HG03378 (cell line): ENCODE measurements at regions not wholly inside any gene's neighbourhood (a gene's known extent, or its start where the extent isn't known, plus 50 kb on each side); places are given as distances from the start of the nearest gene placed in this dataset.
A peak's percentile ranks its signal among the peaks of the same experiment; 100 is the strongest.
"Not testable (repeated sequence)": the region's sequence is repeated elsewhere in the genome, so short reads cannot be mapped to it uniquely, and the experiment has no call there.

Experiments used
- ATAC-seq: cut with Tn5 transposase; IDR thresholded peaks from one replicate; pipeline ENCODE4 v1.9.1; 2021; ENCODE audit warnings: mild to moderate bottlenecking, moderate library complexity; ENCODE audit not compliant: unreplicated experiment

DNA sequence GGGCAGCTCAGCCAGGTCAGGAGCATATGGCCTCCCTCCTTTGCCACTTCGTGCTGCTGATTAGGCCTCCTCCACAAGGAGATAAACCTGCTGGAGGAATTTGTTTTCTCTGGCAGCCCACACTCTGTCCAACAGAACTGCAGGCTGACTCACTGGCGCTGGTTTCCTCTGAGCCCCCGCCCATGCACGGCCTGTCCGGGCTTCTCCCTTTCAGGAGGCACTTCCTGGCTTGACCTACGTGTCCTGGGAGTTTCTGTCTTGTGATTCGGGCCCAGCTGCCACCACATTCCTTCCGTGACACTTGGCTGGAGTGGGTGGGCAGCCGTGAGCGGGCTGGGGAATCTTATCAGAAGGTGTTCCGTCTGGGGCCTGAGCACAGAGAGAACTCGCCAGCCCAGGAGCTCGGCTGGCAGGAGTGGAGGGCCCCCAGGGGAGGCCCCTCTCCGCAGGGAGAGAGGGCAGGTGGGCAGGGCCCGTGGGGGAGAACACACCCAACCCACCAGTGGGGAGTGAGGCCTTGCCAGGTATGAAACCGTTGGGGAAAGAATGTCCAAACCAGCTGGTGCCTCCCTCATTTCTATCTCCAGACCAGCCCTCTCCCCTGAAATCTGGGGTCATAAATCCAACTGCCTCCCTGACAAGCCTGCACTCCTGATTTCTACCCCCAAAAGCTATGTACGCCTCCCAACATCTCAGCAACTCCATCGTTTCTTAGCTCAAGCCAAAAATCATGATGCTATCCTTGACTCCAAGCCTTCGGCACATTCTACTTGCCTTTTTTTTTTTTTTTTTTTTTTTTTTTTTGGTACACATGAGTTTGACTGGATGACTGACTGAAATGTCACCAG, 110.6 kb upstream of the MEF2A start:
- no peak for ATAC-seq

DNA sequence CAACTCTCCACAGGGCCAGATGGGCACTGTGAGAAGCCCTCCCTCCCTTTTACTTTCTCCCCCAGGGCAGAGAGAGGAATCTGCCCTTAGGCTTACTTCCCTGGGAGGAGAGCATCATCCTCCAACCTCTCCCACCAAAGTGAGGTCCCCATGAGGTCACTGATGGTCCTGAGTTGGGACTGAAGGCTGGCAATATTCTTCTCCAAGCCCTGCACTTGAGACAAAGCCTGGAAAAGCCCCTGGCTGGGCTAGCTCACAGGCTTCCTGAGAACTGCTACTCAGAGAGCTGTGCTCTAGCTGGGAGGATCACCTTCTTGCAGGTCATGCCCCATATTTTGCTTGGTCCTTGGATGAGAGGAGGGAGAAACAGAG, 110.0 kb upstream of the MEF2A start:
- no peak for ATAC-seq

DNA sequence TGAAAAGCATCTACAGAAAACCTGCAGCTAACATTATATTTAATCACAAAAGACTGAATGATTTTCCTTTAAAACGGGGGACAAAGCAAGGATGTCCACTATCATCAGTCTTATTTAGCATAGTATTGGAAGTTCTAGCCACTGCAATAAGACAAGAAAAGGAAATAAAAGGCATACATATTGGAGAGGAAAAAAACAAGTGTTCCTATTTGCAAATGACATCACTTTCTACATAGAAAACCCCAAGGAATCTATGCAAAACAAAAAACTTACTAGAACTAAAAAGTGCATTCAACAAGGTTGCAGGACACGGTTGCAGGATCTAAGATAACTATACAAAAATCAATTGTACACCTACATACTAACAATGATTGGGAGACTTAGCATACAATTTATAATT, 101.6 kb upstream of the MEF2A start:
- no peak for ATAC-seq

DNA sequence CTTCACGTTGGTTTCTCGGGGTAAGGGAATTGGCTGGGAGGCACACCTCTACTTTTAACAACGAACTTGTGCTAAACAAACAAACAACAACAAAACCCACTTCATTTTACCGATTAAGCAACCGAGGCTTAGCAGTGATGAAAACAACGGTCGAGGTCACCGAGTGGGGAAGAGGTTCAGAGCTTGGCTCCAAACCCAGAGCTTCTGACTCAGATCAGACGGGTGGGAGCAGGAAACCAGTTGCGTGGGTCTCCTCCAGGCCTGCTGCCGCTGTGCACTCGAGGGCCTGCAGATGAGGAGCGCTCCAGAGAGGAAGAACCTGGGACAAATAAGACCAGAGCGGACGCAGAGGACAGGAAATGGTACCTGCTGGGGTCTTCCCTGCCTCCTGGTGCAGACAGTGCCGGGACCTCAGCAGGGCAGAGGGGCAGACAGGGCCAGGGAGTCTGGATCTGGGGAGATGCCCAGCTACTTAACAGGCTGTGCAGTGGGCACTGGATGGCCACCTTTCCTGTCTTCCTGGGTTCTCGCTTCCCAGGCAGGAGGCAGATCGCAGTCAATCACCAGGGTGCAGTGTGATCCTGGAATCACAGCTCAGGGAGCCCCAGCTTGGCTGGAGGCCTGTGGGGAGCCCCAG, 99.0 kb upstream of the MEF2A start:
- ATAC-seq = no peak

DNA sequence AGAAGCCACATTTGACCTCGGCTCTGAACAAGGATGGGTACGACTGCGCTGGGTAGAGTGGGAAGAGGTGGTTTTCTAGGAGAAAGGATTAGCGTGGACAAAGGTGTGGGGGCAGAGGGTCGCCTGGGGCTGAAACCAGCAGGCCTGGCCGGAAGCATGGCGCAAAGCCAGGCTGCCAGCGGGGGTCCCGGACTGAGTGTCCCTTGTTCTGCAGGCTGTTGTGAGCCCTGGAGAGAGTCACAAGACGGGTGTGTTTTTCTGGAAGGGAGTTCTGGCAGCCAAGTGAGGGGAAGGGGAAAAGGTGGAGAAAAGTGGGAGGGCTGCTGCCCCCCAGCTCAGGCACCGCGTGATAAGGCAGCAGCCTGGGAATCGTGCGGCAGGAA, 98.5 kb upstream of the MEF2A start:
- ATAC-seq = no peak

DNA sequence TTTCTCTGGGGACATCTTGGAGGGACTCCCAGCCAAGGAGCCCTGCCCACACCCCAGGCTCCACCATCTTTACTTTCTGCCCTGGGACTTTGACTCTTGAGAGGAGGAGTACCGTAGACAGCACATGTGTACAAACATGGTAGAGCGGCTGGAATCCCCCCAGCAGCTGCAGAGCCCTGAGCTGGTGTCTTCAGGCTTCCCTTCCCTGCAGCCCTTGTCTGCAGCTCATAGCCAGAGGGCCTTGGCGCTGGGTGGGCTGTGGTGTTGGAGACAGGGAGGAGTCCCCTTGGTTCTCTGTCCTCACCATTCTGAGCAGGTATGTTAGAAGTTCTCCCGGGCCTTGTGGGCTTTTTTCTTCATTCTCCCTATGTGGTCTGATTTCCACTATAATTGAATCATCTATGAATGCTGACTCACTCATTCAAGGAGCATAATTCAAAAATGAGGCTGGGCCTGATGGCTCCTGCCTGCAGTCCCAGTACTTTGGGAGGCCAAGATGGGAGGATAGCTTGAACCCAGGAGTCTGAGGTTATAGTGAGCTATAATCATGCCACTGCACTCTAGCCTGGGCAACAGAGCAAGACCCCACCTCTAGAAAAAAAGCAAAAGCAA, 97.8 kb upstream of the MEF2A start:
- ATAC-seq = no peak

DNA sequence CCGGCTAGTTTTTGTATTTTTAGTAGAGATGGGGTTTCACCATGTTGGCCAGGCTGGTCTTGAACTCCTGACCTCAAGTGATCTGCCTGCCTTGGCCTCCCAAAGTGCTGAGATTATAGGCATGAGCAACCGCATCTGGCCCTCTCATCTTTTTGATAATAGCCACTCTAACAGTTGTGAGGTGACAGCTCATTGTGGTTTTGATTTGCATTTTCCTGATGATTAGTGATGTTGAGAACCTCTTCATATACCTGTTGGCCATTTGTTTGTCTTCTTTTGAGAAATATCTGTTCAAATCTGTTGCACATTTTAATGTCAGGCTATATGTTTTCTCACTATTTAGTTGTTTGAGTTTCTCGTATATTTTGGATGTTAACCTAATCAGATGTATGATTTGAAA, 95.6 kb upstream of the MEF2A start:
- not testable (repeated sequence) for ATAC-seq

DNA sequence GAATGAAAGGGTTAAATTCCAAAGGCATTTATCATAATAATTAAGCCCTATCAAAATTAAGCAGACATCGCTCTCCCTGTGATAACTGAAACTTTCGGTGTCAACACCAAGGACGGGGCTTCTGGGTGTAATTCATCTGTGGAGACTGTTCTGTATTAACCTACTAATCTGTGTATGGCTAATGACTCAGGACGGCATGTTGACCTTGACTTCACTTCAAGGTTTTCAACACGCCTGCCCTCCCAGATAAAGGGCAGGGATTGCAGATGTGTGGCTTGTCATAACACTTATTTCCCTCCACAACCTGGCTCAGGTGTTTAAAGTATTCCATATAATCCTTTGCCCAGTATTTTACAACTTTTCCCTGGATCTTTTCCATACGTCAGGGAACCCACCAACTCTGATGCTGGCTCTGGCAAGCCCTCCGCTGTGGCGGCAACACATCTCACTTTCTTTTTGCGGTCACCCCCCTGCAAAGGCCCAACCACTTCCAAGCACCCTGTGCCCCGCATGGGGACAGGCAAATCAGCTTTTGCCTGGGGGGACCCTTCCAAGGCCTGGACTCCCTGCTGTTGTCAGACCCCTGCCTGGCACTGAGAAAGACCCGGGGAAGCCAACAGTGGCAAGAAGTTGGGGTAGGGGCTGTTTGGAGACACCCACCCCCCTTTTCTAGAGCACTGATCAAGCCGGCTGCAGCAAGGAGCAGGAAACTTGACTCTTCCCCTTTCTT, 93.2 kb upstream of the MEF2A start:
- no peak for ATAC-seq

DNA sequence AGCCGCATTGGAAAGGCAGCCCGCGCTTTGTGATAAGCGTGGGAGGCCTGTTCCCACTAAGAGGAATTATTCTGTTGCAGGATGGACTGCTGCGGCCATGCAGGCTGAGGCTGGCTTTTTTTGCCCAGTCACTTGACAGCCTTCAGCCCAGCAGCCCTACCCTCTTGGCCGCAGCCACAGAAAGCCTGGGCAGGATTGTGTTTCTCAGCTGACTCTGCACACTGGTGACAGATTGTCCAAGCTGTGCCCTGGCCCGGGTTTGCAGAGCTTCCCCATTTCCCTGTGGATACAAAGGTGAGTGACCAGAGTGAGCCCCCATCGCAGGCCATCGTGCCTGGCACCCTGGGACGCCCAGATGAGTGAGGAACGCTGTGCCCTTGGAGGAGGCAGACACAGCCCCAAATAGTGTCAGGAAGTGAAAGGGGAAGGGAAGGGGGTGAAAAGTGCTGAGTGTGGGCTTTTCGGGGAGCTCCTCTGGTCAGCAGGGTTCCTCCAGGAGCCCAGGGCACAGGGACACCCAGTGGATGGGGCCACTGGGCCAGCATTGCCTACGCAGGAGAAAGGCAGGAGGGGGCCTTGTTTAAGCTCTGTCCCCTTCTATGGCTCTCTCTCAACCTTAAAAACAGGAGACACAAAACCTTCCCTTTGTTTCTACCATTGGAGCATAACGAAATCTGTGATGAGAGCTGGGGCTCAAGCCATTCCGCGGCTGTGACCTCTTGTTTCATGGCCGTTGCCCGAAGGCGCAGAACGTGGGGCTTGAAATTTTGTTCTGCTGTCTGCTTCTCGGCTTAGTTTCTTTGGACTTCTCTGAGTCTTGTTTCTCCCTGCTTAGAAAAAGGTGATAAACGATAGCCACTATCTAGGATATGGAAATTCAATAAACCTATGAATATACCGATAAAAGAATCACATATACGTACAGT, 91.5 kb upstream of the MEF2A start:
- ATAC-seq = no peak

DNA sequence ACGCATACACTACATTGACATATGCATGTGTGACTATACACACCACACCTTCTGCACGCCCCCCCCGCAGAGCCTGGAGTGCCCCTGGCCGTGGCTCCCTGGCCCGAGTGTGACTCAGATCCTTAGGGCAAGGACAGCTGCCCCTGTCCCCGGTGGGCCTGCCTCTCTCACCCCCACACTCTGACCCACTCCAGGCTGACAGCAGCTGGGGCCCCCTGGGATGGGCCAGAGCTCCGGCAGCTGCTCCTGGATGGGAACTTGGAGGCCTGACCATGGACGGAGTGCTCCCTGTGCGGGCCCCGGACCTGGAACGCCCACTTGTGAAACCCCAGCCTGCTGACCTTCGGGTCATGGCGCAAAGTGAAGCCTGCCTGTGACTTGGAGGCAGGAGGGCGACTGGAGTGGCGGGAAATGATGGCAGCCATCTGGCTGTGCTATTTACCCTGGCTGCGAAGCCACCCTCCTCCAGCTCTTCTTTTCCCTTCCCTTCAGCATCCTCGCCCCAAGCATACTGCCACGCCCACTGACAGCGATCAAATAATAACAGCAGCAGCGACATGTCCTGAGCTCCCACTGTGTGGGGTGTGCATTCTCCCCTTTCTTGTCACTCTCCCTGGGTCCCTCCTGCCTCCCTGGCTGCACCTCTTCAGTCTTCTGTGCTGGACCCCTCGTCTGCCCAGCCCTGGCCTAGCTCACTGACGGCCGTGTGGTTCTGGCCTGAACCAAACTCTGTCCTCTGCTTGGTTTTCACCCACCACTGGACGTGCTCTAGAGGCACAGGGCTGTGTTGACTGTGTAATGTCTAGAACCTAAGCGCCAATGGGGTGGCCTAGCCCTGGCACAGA, 90.7 kb upstream of the MEF2A start:
- ATAC-seq = no peak

DNA sequence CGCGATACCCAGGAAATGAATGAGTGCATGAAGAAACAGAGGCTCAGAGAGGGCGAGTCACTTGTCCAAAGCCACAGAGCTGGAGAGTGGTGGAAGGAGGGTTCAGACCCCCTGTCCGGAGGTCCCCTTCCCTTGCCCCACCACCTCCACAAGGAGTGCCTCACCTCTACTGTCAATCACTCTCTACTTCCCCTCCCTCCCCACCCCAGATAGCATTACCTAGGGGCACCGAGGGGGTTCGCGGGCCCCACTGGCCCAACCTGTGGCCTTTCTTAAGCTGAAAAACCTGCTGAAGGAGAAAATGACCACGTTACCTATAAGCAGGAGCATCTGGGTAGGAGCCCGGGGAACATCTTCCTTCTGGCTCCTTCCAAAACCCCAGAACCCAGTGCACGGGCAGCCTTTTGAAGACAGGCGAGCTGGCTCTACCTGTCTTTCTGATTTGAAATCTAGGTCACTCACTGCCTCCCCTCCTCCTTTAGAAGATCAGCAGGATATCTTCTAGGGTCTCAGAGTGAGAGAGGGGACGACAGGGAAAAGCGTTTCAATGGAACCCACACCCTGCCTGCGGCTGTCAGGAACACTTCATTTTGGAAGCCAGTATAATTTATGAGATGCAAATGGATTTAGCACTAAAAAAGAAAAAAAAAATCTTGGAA, 89.9 kb upstream of the MEF2A start:
- ATAC-seq = no peak

DNA sequence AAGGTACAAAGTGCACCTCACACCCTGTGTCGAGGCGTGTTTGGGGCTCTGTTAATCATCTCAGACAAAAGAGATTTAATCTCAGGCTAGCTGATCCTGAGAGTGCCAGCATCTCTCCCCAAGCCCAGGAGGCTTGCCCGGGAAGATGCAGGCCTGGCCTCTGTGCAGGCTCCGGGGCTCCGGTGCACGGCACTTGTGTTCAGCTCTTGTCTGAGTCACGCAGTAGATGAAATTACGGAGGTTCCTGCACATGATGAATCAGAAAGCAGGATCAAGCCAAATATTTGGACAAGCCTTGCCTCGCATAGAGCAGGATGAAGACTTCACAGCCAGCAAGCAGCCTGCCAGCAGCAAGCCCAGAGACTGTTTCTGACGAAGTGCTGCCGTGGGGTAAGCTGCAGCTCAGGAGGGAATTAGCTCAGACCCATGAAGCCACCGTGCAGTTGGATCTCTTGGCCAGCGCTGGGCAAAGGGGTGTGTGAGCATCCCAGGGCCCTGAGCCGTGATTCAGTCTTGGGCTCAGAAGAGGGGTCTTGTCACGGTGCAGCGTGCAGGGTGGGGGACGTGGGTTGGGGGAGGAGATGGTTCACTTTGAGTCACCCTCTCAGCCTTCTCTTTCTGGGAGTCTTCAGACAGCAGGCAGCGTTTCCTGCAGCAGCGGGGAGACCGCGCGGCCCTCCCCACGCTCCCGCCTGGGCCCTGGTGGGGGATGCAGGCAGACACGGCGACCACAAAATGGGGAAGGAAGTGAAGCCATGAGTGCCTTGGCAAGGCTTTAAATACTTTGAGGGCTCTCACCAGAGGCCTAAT, 89.2 kb upstream of the MEF2A start:
- peak; percentile 56 for ATAC-seq

DNA sequence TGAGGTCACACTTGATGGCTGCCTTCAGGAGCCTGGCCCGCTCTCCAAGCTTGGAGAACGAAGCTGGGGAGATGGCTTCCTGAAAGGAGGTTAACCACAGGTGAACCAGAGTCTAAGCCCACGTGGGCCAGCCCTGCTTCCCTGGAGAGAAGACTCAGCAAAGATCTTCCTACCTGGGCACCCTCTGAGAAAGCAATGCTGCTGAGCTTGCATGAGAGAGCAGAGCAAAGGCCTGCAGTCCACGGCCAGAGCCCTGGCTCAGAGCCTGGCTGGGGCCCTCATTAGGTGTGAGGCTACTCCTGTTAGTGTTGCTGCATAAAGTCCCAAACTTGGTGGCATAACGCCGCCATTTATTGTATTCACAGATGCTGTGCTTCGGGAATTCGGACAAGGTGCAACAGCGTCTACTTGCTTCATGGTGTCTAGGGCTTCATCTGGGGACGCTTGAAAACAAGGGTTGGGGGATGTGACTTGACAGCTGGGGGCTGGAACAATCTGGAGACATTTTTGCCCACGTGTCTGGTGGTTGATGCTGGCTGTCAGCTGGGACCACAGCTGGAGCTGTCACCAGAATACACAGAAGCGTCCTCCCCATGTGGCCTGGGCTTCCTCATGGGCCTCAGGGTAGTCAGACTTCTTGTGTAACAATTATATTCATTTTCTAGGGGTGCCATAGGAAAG, 87.9 kb upstream of the MEF2A start:
- ATAC-seq = no peak

DNA sequence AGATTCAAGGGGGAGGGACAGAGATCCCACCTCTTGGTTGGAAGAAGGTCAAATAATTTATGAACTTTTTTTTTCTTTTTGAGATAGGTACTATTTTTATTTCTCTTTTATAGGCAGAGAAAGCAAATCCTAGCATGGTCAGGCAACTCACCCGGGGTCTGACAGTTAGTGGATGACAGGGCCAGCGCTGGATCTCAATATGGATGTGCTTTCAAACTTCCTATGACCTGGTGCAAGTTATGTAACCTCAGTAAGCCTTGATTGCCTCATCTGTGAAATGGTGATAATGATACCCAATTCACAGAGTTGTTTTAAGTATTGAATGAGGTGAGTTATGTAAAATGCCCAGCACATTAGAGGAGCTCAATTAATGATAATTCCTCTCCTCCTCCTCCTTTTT, 86.8 kb upstream of the MEF2A start:
- ATAC-seq = no peak

DNA sequence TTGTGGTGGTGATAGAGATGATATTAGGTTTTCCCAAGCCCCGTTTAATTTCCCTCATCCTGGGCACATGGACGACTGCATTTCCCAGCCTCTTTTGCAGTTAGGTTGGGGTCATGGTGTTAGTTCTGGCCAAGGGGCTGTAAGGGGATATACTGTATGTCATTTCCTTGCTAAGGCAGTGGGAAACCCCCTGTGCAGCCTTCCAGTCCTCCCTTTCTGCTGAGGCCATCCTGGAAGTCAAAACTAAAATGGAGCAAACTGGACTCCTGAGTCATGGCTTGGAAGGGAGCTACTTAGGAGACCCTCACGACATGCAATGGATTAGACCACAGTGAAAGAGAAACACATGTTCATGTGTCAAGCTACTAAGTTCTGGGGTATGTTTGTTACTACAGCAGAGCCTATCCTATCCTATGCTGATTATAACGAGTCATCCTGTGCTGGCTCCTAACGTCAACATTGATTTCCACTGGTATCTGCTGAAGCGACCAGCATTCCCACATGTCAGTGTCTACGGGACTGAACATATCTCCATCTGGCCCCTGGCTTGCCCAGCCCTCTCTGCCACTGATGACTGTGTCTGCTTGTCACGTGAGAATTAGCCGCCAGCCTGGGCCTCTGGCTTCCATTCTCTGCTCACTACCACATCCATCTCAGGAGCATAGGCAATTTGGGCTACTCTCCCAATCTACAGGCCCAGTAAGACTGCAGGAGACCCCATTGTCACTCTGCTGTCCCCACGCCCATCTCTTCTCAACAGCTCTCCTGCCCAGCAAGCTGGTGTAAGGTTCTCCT, 85.6 kb upstream of the MEF2A start:
- no peak for ATAC-seq

DNA sequence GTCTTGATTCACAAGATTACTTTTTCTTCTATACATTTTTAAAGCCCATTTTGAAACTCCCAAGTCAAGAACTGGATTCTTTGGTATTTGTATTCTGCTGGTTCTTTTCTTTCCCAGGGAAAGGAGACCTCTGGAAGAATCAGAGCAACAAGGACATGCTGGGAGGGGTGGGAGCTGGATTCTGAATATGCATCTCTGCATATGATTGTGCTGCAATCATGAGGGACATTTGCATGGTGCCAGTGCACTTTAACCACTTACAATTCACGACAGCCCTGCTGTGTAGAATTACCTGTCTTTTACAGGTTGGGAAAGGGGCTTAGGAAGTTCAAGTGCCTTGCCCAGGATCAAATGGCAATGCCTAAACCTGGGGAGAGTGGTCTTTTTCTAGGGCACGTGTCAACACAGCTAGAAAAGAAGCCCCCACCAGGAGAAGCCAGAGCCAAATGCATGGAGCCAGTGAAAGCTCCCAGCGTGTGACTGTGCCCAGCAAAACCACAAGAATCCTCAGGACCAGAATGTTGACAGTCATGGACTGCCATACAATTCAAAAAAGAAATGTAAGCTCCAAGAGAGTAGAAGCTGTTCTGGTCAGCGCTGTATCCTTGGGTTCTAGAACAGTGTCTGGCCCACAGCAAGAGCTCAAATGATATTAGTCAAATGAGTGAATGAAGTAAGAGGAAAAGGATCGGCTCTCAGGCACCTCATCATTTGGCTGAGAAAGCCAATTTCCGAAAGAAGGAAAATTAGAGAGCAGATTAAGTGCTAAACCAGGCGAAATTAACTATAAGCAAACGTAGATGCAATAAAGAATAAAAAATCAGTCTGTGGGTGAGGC, 84.5 kb upstream of the MEF2A start:
- ATAC-seq = no peak
